ENCODE measurements at regions not wholly inside any gene's neighbourhood (a gene's known extent, or its start where the extent isn't known, plus 50 kb on each side); places are given as distances from the start of the nearest gene placed in this dataset.

- H3K36me3 ChIP-seq = no peaks in the 10 kb centered on the region
- H3K27ac ChIP-seq = no peak overlapping the region
- TF ChIP-seq, protein P1, sequence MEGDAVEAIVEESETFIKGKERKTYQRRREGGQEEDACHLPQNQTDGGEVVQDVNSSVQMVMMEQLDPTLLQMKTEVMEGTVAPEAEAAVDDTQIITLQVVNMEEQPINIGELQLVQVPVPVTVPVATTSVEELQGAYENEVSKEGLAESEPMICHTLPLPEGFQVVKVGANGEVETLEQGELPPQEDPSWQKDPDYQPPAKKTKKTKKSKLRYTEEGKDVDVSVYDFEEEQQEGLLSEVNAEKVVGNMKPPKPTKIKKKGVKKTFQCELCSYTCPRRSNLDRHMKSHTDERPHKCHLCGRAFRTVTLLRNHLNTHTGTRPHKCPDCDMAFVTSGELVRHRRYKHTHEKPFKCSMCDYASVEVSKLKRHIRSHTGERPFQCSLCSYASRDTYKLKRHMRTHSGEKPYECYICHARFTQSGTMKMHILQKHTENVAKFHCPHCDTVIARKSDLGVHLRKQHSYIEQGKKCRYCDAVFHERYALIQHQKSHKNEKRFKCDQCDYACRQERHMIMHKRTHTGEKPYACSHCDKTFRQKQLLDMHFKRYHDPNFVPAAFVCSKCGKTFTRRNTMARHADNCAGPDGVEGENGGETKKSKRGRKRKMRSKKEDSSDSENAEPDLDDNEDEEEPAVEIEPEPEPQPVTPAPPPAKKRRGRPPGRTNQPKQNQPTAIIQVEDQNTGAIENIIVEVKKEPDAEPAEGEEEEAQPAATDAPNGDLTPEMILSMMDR (IDR thresholded peaks at IDR 0.05) = no peak
- intact Hi-C loops (cut with DNase I) = loop anchor here in 1 of 3 donors (10.0 kb wide), 1 partner anchor 60 kb away; no protein-coding TSS in a partner anchor
- DNase-seq (peak in 2 of 6 donors; percentile 14 to 45), ATAC-seq (no peak), FAIRE-seq (no peak)
- 74 to 87% methylated on average over 16 of the region's 16 CpGs for WGBS, 2 donors
- H3K27me3 ChIP-seq = no peaks in the 10 kb centered on the region
- no peaks in the 10 kb centered on the region for H3K4me1 ChIP-seq
- H3K4me3 ChIP-seq = no peak overlapping the region
- H3K9me3 ChIP-seq = no peaks in the 10 kb centered on the region
Measured at GRCh38 chr9:71524996-71525580, 243.2 kb downstream of the CEMIP2 start.

DNA sequence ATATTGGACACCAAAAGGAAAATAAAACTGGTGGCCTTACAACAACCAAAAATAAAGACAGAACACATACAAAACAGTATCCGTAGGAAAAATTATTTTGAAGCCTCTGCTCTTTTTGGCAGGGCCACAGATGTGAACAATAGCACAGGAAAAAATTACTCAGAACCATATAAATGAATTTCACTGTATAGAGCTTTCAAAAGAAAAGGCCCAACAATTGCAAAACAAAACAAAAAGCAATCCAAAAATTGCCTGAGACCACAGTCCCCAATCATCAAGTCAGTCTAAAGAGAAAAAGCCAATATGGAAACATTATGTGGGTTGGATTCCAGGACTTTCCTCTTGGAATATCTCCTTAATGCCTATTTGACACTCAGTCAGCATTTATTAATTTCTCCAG lies 243.8 kb downstream of the CEMIP2 start:
- WGBS, 2 donors = 44 to 59% methylated on average over 1 of the region's 1 CpG
- ATAC-seq (no peak), FAIRE-seq (no peak)

GRCh38 chr9:71521132-71521531 lies 247.2 kb downstream of the CEMIP2 start:
- Histone ChIP-seq H3K36me3 (no peaks in the 10 kb centered on the region), H3K9me3 (no peaks in the 10 kb centered on the region), H3K27ac (no peak overlapping the region), H3K4me1 (no peaks in the 10 kb centered on the region), H3K27me3 (no peaks in the 10 kb centered on the region), H3K4me3 (no peak overlapping the region)
- intact Hi-C loops (cut with DNase I) = loop anchor here in 1 of 3 donors (10.0 kb wide), 1 partner anchor 64 kb away; no protein-coding TSS in a partner anchor
- no peak for DNase-seq
- no peak for ATAC-seq
- FAIRE-seq = no peak
- TF ChIP-seq, protein P1 (IDR thresholded peaks at IDR 0.05) = no peak
- WGBS, 2 donors = 50% methylated on average over 3 of the region's 3 CpGs

More for the DNA sequence above, 243.8 kb downstream of the CEMIP2 start:
- intact Hi-C loops (cut with DNase I) = loop anchor here in 1 of 3 donors (10.0 kb wide), 1 partner anchor 60 kb away; no protein-coding TSS in a partner anchor
- Histone ChIP-seq H3K27me3 (no peaks in the 10 kb centered on the region), H3K36me3 (no peaks in the 10 kb centered on the region), H3K27ac (no peak overlapping the region), H3K9me3 (no peaks in the 10 kb centered on the region), H3K4me1 (no peaks in the 10 kb centered on the region), H3K4me3 (no peak overlapping the region)
- TF ChIP-seq, protein P1 (IDR thresholded peaks at IDR 0.05) = no peak
- DNase-seq = no peak

GRCh38 chr9:71519098-71519696 lies 249.1 kb downstream of the CEMIP2 start:
- 23 to 26% methylated on average over 1 of the region's 1 CpG for WGBS, 2 donors
- Histone ChIP-seq H3K27me3 (no peaks in the 10 kb centered on the region), H3K9me3 (no peaks in the 10 kb centered on the region), H3K27ac (no peak overlapping the region), H3K4me1 (no peaks in the 10 kb centered on the region), H3K36me3 (no peaks in the 10 kb centered on the region), H3K4me3 (no peak overlapping the region)
- DNase-seq = no peak
- intact Hi-C loops (cut with DNase I) = no loop called here
- TF ChIP-seq, protein P1 (IDR thresholded peaks at IDR 0.05) = no peak
- no peak for FAIRE-seq
- ATAC-seq = no peak

Data from pancreas (tissue), 10 donors.